ENCODE measurements at regions not wholly inside any gene's neighbourhood (a gene's known extent, or its start where the extent isn't known, plus 50 kb on each side); places are given as distances from the start of the nearest gene placed in this dataset.

GRCh38 chr1:245023222-245023621 lies 131.6 kb upstream of the KIF26B start:
- POLR2A ChIA-PET = no interaction called here
- Mint-ChIP-seq H3K27ac (no peak overlapping the region), H3K4me3 (no peak overlapping the region), H3K36me3 (peaks cover 9% of the 10 kb centered on the region), H3K4me1 (peaks cover 21% of the 10 kb centered on the region), H3K27me3 (ENCODE audit: low read depth) (no peaks in the 10 kb centered on the region), H3K9me3 (peaks cover 10% of the 10 kb centered on the region)
- DNase-seq (ENCODE audit: low spot score) (no peak), ATAC-seq (no peak)
- TF ChIP-seq ZNF532 (CRISPR knock-in tag; IDR thresholded peaks at IDR 0.05; ENCODE audit: borderline replicate concordance) (no peak), NFE2L1 (CRISPR knock-in tag; IDR thresholded peaks at IDR 0.05) (no peak), JAZF1 (CRISPR knock-in tag; IDR thresholded peaks at IDR 0.05) (no peak), ETV6 (CRISPR knock-in tag; IDR thresholded peaks at IDR 0.05) (no peak), PRDM15 (CRISPR knock-in tag; IDR thresholded peaks at IDR 0.05) (no peak), ZBTB21 (CRISPR knock-in tag; IDR thresholded peaks at IDR 0.05; ENCODE audit: borderline replicate concordance) (no peak), ELF4 (CRISPR knock-in tag; IDR thresholded peaks at IDR 0.05; ENCODE audit: low read depth) (no peak), ZNF396 (CRISPR knock-in tag; IDR thresholded peaks at IDR 0.05; ENCODE audit: borderline replicate concordance) (no peak), TCF7 (CRISPR knock-in tag; IDR thresholded peaks at IDR 0.05; ENCODE audit: low read depth) (no peak), ZBTB43 (CRISPR knock-in tag; IDR thresholded peaks at IDR 0.05) (no peak), FOXK1 (CRISPR knock-in tag; IDR thresholded peaks at IDR 0.05) (no peak), JUN (CRISPR knock-in tag; IDR thresholded peaks at IDR 0.05) (no peak), E2F4 (CRISPR knock-in tag; IDR thresholded peaks at IDR 0.05; ENCODE audit: borderline replicate concordance, low read depth) (no peak), NFYB (CRISPR knock-in tag; conservative IDR thresholded peaks at IDR 0.05; ENCODE audit: low read depth) (no peak), ZNF671 (CRISPR knock-in tag; IDR thresholded peaks at IDR 0.05) (no peak), AR (CRISPR knock-in tag; IDR thresholded peaks at IDR 0.05) (no peak), SOX15 (CRISPR knock-in tag; IDR thresholded peaks at IDR 0.05) (no peak), ATF3 (CRISPR knock-in tag; conservative IDR thresholded peaks at IDR 0.05) (no peak), ZNF317 (CRISPR knock-in tag; IDR thresholded peaks at IDR 0.05; ENCODE audit: borderline replicate concordance, low read depth) (no peak)
- CTCF ChIA-PET = no interaction called here
